Thyroid gland (tissue), 4 donors: ENCODE measurements at regions not wholly inside any gene's neighbourhood (a gene's known extent, or its start where the extent isn't known, plus 50 kb on each side); places are given as distances from the start of the nearest gene placed in this dataset.

ENCODE experiments used
- CTCF ChIP-seq, 6 experiments: fragments of 200-600 bp in 3 of 6; fragments of 450-650 bp in 3 of 6; sonication (generic) in 3 of 6; IDR thresholded peaks; one replicate each; pipeline ENCODE4 v1.5.1; 2016 to 2019; ENCODE audit warnings: antibody characterized with exemption in 6 of 6, mild to moderate bottlenecking in 2 of 6, inconsistent platforms in 1 of 6, moderate library complexity in 1 of 6
- POLR2A ChIP-seq, 2 donors: fragments of 450-650 bp; IDR thresholded peaks; one replicate each; pipeline ENCODE4 v1.6.1; 2017; ENCODE audit warnings: antibody characterized with exemption in 2 of 2, mild to moderate bottlenecking in 2 of 2, moderate library complexity in 1 of 2

GRCh38 chr17:77696151-77696720 lies 262.3 kb upstream of the TNRC6C start:
- TF ChIP-seq CTCF (IDR thresholded peaks at IDR 0.05) (no peak), POLR2A (IDR thresholded peaks at IDR 0.05) (no peak)
